Heart left ventricle (tissue), 13 donors: ENCODE measurements at regions not wholly inside any gene's neighbourhood (a gene's known extent, or its start where the extent isn't known, plus 50 kb on each side); places are given as distances from the start of the nearest gene placed in this dataset.

ENCODE experiments used
- POLR2A ChIP-seq, 2 donors: fragments of 450-650 bp; IDR thresholded peaks; one replicate each; pipeline ENCODE4 v1.6.1; 2017; ENCODE audit warnings: antibody characterized with exemption in 2 of 2, mild to moderate bottlenecking in 2 of 2, moderate library complexity in 2 of 2
- TF ChIP-seq, protein P1 (sequence below), 12 donors: fragments of 200-600 bp; sonication (generic) in 4 of 12; IDR thresholded peaks; one replicate each; pipeline versions ENCODE4 v1.5.0 to v1.8.0; 2018 to 2022; ENCODE audit warnings: antibody characterized with exemption in 12 of 12, mild to moderate bottlenecking in 5 of 12
- donor health status: ischemic (EF 13 %, LVEDD 7.1; RV severe dilation, severe dysfunction).
- donor health status: DM: no; HTN: yes; CAD: no.
- donor health status: DM: no; HTN: no; CAD: no.
- donor health status: ischemic (EF 25% LVEDD 6.9; RV normal size, moderate dysfunction).
- donor health status: ischemic (EF 25% LVEDD 5.7; RV mildly dilated, moderate dysfunction).
- donor health status: ischemic (EF 35%, LVEDD 5.7; RV mildly dilated, moderate dysfunction).
- donor health status: nonischemic (EF 11% LVEDD 7.7; RV severe dilation, severe dysfunction).
- donor health status: DM: yes; HTN: yes; CAD: no.
- donor health status: PGD.
- donor health status: ischemic (EF 29% LVEDD 5.4; RV normal size, mild dysfunction).
- donor health status: nonischemic (EF 23%, LVEDD 6.1; RV moderate dilation, normal function).

DNA sequence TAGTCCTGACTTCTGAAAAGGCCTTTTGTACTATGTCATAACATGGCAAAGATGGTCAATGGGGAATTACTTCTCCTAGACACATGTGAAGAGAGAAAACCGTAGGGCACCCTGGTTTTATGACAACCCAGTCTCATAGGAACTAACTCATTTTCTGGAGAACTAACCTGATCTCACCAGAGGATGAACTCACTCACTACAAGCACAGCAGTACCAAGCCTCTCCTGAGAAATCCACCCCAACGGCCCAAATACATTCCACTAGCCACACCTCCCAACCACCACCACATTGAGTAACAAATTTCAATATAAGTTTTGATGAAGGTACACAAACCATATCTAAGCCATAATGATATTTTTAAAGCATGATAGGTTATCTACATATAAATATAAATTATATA, 909.3 kb upstream of the CDH10 start:
- no peak for TF ChIP-seq POLR2A (IDR thresholded peaks at IDR 0.05)
- TF ChIP-seq, protein P1, sequence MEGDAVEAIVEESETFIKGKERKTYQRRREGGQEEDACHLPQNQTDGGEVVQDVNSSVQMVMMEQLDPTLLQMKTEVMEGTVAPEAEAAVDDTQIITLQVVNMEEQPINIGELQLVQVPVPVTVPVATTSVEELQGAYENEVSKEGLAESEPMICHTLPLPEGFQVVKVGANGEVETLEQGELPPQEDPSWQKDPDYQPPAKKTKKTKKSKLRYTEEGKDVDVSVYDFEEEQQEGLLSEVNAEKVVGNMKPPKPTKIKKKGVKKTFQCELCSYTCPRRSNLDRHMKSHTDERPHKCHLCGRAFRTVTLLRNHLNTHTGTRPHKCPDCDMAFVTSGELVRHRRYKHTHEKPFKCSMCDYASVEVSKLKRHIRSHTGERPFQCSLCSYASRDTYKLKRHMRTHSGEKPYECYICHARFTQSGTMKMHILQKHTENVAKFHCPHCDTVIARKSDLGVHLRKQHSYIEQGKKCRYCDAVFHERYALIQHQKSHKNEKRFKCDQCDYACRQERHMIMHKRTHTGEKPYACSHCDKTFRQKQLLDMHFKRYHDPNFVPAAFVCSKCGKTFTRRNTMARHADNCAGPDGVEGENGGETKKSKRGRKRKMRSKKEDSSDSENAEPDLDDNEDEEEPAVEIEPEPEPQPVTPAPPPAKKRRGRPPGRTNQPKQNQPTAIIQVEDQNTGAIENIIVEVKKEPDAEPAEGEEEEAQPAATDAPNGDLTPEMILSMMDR (IDR thresholded peaks at IDR 0.05) = no peak
